ENCODE measurements at regions not wholly inside any gene's neighbourhood (a gene's known extent, or its start where the extent isn't known, plus 50 kb on each side); places are given as distances from the start of the nearest gene placed in this dataset.

- Histone ChIP-seq H3K4me1 (ENCODE audit: insufficient read depth, low read length) (no peaks in the 10 kb centered on the region), H3K4me2 (ENCODE audit: insufficient read depth, low read length) (no peak overlapping the region), H4K20me1 (ENCODE audit: insufficient read depth, low read length) (no peaks in the 10 kb centered on the region), H3K27ac (ENCODE audit: low read depth, low read length) (no peak overlapping the region), H3K27me3 (ENCODE audit: insufficient read depth, low read length) (no peaks in the 10 kb centered on the region), H3K79me2 (ENCODE audit: insufficient read depth, low read length) (no peaks in the 10 kb centered on the region), H3K4me3 (ENCODE audit: insufficient read depth, low read length) (no peak overlapping the region), H2AFZ (ENCODE audit: low read length) (no peak overlapping the region), H3K36me3 (ENCODE audit: insufficient read depth, low read length) (no peaks in the 10 kb centered on the region), H3K9me3 (ENCODE audit: low read depth, low read length) (no peaks in the 10 kb centered on the region)
- TF ChIP-seq CTCF (IDR thresholded peaks at IDR 0.05; ENCODE audit: extremely low read depth, low read depth, low read length) = no peak
- DNase-seq (ENCODE audit: insufficient read length, low spot score, missing footprints) = no peak
Measured at GRCh38 chrX:65926095-65927019, 113.5 kb downstream of the VSIG4 start.

GRCh38 chrX:65925592-65925991 lies 114.3 kb downstream of the VSIG4 start:
- Histone ChIP-seq H3K79me2 (ENCODE audit: insufficient read depth, low read length) (no peaks in the 10 kb centered on the region), H3K27me3 (ENCODE audit: insufficient read depth, low read length) (no peaks in the 10 kb centered on the region), H3K9me3 (ENCODE audit: low read depth, low read length) (no peaks in the 10 kb centered on the region), H4K20me1 (ENCODE audit: insufficient read depth, low read length) (no peaks in the 10 kb centered on the region), H3K36me3 (ENCODE audit: insufficient read depth, low read length) (no peaks in the 10 kb centered on the region), H3K27ac (ENCODE audit: low read depth, low read length) (no peak overlapping the region), H3K4me2 (ENCODE audit: insufficient read depth, low read length) (no peak overlapping the region), H3K4me3 (ENCODE audit: insufficient read depth, low read length) (no peak overlapping the region), H3K4me1 (ENCODE audit: insufficient read depth, low read length) (no peaks in the 10 kb centered on the region), H2AFZ (ENCODE audit: low read length) (no peak overlapping the region)
- DNase-seq (ENCODE audit: insufficient read length, low spot score, missing footprints) = no peak
- no peak for TF ChIP-seq CTCF (IDR thresholded peaks at IDR 0.05; ENCODE audit: extremely low read depth, low read depth, low read length)

- Histone ChIP-seq H3K27ac (ENCODE audit: low read depth, low read length) (no peak overlapping the region), H3K79me2 (ENCODE audit: insufficient read depth, low read length) (no peaks in the 10 kb centered on the region), H3K27me3 (ENCODE audit: insufficient read depth, low read length) (no peaks in the 10 kb centered on the region), H3K4me1 (ENCODE audit: insufficient read depth, low read length) (no peaks in the 10 kb centered on the region), H3K9me3 (ENCODE audit: low read depth, low read length) (no peaks in the 10 kb centered on the region), H3K36me3 (ENCODE audit: insufficient read depth, low read length) (no peaks in the 10 kb centered on the region), H3K4me3 (ENCODE audit: insufficient read depth, low read length) (no peak overlapping the region), H4K20me1 (ENCODE audit: insufficient read depth, low read length) (no peaks in the 10 kb centered on the region), H3K4me2 (ENCODE audit: insufficient read depth, low read length) (no peak overlapping the region), H2AFZ (ENCODE audit: low read length) (no peak overlapping the region)
- no peak for TF ChIP-seq CTCF (IDR thresholded peaks at IDR 0.05; ENCODE audit: extremely low read depth, low read depth, low read length)
- DNase-seq (ENCODE audit: insufficient read length, low spot score, missing footprints) = no peak
Measured at GRCh38 chrX:65925005-65925404, 114.9 kb downstream of the VSIG4 start.

- no peaks in the 10 kb centered on the region for H3K36me3 ChIP-seq (ENCODE audit: insufficient read depth, low read length)
- no peaks in the 10 kb centered on the region for H3K9me3 ChIP-seq (ENCODE audit: low read depth, low read length)
- H3K79me2 ChIP-seq (ENCODE audit: insufficient read depth, low read length) = no peaks in the 10 kb centered on the region
- H3K27me3 ChIP-seq (ENCODE audit: insufficient read depth, low read length) = no peaks in the 10 kb centered on the region
- no peak overlapping the region for H3K4me3 ChIP-seq (ENCODE audit: insufficient read depth, low read length)
- TF ChIP-seq CTCF (IDR thresholded peaks at IDR 0.05; ENCODE audit: extremely low read depth, low read depth, low read length) = no peak
- no peak overlapping the region for H3K4me2 ChIP-seq (ENCODE audit: insufficient read depth, low read length)
- no peak overlapping the region for H3K27ac ChIP-seq (ENCODE audit: low read depth, low read length)
- H3K4me1 ChIP-seq (ENCODE audit: insufficient read depth, low read length) = no peaks in the 10 kb centered on the region
- no peak overlapping the region for H2AFZ ChIP-seq (ENCODE audit: low read length)
- no peaks in the 10 kb centered on the region for H4K20me1 ChIP-seq (ENCODE audit: insufficient read depth, low read length)
- no peak for DNase-seq (ENCODE audit: insufficient read length, low spot score, missing footprints)
Measured at GRCh38 chrX:65921363-65921762, 118.5 kb downstream of the VSIG4 start.
